ENCODE measurements at regions not wholly inside any gene's neighbourhood (a gene's known extent, or its start where the extent isn't known, plus 50 kb on each side); places are given as distances from the start of the nearest gene placed in this dataset.

DNA sequence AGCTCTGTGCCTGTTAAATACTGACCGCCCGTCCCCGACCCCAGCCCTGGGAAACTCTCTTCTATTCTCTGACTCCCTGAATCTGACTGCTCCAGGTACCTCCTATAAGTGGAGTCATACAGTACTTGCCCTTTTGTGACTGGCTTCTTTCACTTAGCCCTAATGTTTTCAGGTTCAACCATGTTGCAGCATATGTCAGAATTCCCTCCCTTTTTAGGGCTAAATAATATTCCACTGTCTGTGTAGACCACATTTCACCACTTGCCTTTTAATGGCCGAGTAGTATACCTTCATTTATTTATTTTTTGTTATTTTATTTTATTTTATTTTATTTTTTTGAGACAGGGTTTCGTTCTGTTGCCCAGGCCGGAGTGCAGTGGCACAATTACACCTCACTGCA lies 96.1 kb upstream of the SLC22A11 start:
- TF ChIP-seq POLR2A (IDR thresholded peaks at IDR 0.05; ENCODE audit: extremely low read depth, insufficient read length): no peak
- TF ChIP-seq, protein P1, sequence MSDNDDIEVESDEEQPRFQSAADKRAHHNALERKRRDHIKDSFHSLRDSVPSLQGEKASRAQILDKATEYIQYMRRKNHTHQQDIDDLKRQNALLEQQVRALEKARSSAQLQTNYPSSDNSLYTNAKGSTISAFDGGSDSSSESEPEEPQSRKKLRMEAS (IDR thresholded peaks at IDR 0.05; ENCODE audit: low read depth, low read length): no peak
- no peak for TF ChIP-seq CTCF (IDR thresholded peaks at IDR 0.05; ENCODE audit: low read depth, low read length)
- no peak for TF ChIP-seq MYC (IDR thresholded peaks at IDR 0.05; ENCODE audit: low read depth, low read length)
